SK-N-SH treated with all-trans-retinoic acid at 6 μM for 48 hours (cell line): ENCODE measurements at regions not wholly inside any gene's neighbourhood (a gene's known extent, or its start where the extent isn't known, plus 50 kb on each side); places are given as distances from the start of the nearest gene placed in this dataset.

Experiments used
- ARNTL ChIP-seq: fragments of 450-650 bp; formaldehyde crosslinking; IDR thresholded peaks from 2 replicates; pipeline ENCODE4 v1.5.0; 2020; ENCODE audit warnings: low read depth, mild to moderate bottlenecking, moderate library complexity, borderline replicate concordance
- BACH2 ChIP-seq: fragments of 250-450 bp; sonication (Bioruptor Pico); IDR thresholded peaks from 2 replicates; pipeline ENCODE4 v1.9.0; 2021; ENCODE audit warnings: mild to moderate bottlenecking, borderline replicate concordance
- ESRRG ChIP-seq: fragments of 250-450 bp; sonication (Bioruptor Pico); IDR thresholded peaks from 2 replicates; pipeline ENCODE4 v1.6.1; 2021; ENCODE audit warnings: mild to moderate bottlenecking
- GLIS3 ChIP-seq: fragments of 250-450 bp; sonication (Bioruptor Pico); IDR thresholded peaks from 2 replicates; pipeline ENCODE4 v1.5.0; 2020; ENCODE audit warnings: mild to moderate bottlenecking, moderate library complexity
- ISL1 ChIP-seq: fragments of 250-450 bp; sonication (Bioruptor Pico); IDR thresholded peaks from 2 replicates; pipeline ENCODE4 v2.1.2; 2022; ENCODE audit warnings: mild to moderate bottlenecking, moderate library complexity
- TOX ChIP-seq: fragments of 250-450 bp; sonication (Bioruptor Pico); IDR thresholded peaks from 2 replicates; pipeline ENCODE4 v1.8.0; 2021; ENCODE audit warnings: mild to moderate bottlenecking, moderate library complexity, borderline replicate concordance
- ZC3H10 ChIP-seq: fragments of 250-450 bp; sonication (Bioruptor Pico); IDR thresholded peaks from 2 replicates; pipeline ENCODE4 v1.5.1; 2021; ENCODE audit warnings: mild to moderate bottlenecking, moderate library complexity
- ZFP3 ChIP-seq: fragments of 250-450 bp; sonication (Bioruptor Pico); IDR thresholded peaks from 2 replicates; pipeline ENCODE4 v1.5.0; 2020; ENCODE audit warnings: mild to moderate bottlenecking, moderate library complexity
- ZNF565 ChIP-seq: fragments of 450-650 bp; formaldehyde crosslinking; conservative IDR thresholded peaks from 2 replicates; pipeline ENCODE4 v1.5.0; 2020; ENCODE audit warnings: low read depth, mild to moderate bottlenecking, moderate library complexity
- ZNF70 ChIP-seq: fragments of 450-650 bp; formaldehyde crosslinking; IDR thresholded peaks from 2 replicates; pipeline ENCODE4 v1.5.0; 2020; ENCODE audit warnings: mild to moderate bottlenecking, moderate library complexity
- ZNF8 ChIP-seq: fragments of 450-650 bp; formaldehyde crosslinking; IDR thresholded peaks from 2 replicates; pipeline ENCODE4 v1.5.0; 2020; ENCODE audit warnings: mild to moderate bottlenecking, moderate library complexity
- TF ChIP-seq, protein P1 (sequence below): fragments of 250-450 bp; sonication (Bioruptor Pico); IDR thresholded peaks from 2 replicates; pipeline ENCODE4 v1.8.0; 2020; ENCODE audit warnings: mild to moderate bottlenecking, moderate library complexity, borderline replicate concordance
- TF ChIP-seq, protein P2 (sequence below): fragments of 250-450 bp; sonication (Bioruptor Pico); IDR thresholded peaks from 2 replicates; pipeline ENCODE4 v1.5.1; 2020; ENCODE audit warnings: low read depth, mild to moderate bottlenecking, moderate library complexity
- TF ChIP-seq, protein P3 (sequence below): fragments of 250-450 bp; sonication (Bioruptor Pico); IDR thresholded peaks from 2 replicates; pipeline ENCODE4 v1.8.0; 2021; ENCODE audit warnings: low read depth, mild to moderate bottlenecking, moderate library complexity, borderline replicate concordance

DNA sequence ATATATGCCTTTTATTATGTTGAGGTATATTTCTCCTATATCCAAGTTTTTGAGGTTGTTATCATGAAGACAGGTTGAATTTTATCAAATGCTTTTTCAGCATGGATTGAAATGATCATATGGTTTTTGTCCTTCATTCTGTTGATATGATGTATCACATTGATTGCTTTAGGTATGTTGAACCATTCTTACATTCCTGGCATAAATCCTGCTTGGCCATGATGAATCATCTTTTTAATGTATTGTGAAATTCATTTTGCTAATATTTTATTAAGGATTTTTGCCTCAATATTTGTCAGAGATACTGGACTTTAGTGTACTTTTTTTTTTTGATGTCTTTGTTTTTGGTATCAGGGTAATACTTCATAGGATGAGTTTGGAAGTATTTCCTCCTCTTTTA is 283.8 kb upstream of the C11orf87 start:
- no peak for TF ChIP-seq ZNF565 (CRISPR knock-in tag)
- TF ChIP-seq GLIS3 (CRISPR knock-in tag): no peak
- no peak for TF ChIP-seq ZFP3 (CRISPR knock-in tag)
- no peak for TF ChIP-seq ARNTL (CRISPR knock-in tag)
- TF ChIP-seq BACH2 (CRISPR knock-in tag): no peak
- TF ChIP-seq, protein P1, sequence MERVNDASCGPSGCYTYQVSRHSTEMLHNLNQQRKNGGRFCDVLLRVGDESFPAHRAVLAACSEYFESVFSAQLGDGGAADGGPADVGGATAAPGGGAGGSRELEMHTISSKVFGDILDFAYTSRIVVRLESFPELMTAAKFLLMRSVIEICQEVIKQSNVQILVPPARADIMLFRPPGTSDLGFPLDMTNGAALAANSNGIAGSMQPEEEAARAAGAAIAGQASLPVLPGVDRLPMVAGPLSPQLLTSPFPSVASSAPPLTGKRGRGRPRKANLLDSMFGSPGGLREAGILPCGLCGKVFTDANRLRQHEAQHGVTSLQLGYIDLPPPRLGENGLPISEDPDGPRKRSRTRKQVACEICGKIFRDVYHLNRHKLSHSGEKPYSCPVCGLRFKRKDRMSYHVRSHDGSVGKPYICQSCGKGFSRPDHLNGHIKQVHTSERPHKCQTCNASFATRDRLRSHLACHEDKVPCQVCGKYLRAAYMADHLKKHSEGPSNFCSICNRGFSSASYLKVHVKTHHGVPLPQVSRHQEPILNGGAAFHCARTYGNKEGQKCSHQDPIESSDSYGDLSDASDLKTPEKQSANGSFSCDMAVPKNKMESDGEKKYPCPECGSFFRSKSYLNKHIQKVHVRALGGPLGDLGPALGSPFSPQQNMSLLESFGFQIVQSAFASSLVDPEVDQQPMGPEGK: no peak
- peak; percentile 26; the same call in 1 of the 2 replicates for TF ChIP-seq ISL1 (CRISPR knock-in tag)
- TF ChIP-seq ESRRG (CRISPR knock-in tag): no peak
- no peak for TF ChIP-seq ZNF70 (CRISPR knock-in tag)
- TF ChIP-seq, protein P2, sequence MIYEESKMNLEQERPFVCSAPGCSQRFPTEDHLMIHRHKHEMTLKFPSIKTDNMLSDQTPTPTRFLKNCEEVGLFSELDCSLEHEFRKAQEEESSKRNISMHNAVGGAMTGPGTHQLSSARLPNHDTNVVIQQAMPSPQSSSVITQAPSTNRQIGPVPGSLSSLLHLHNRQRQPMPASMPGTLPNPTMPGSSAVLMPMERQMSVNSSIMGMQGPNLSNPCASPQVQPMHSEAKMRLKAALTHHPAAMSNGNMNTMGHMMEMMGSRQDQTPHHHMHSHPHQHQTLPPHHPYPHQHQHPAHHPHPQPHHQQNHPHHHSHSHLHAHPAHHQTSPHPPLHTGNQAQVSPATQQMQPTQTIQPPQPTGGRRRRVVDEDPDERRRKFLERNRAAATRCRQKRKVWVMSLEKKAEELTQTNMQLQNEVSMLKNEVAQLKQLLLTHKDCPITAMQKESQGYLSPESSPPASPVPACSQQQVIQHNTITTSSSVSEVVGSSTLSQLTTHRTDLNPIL (CRISPR knock-in tag): no peak
- no peak for TF ChIP-seq ZNF8
- no peak for TF ChIP-seq ZC3H10 (CRISPR knock-in tag)
- TF ChIP-seq, protein P3, sequence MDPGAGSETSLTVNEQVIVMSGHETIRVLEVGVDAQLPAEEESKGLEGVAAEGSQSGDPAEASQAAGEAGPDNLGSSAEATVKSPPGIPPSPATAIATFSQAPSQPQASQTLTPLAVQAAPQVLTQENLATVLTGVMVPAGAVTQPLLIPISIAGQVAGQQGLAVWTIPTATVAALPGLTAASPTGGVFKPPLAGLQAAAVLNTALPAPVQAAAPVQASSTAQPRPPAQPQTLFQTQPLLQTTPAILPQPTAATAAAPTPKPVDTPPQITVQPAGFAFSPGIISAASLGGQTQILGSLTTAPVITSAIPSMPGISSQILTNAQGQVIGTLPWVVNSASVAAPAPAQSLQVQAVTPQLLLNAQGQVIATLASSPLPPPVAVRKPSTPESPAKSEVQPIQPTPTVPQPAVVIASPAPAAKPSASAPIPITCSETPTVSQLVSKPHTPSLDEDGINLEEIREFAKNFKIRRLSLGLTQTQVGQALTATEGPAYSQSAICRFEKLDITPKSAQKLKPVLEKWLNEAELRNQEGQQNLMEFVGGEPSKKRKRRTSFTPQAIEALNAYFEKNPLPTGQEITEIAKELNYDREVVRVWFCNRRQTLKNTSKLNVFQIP: no peak
- TF ChIP-seq TOX (CRISPR knock-in tag): no peak
